ENCODE measurements at regions not wholly inside any gene's neighbourhood (a gene's known extent, or its start where the extent isn't known, plus 50 kb on each side); places are given as distances from the start of the nearest gene placed in this dataset.

GRCh38 chr1:195376190-195376589 is 1232.0 kb downstream of the KCNT2 start:
- DNase-seq (ENCODE audit: low read depth in 1 of 2, low spot score in 1 of 2), result no peak

GRCh38 chr1:195373856-195374255 is 1234.4 kb downstream of the KCNT2 start:
- no peak for DNase-seq (ENCODE audit: low read depth in 1 of 2, low spot score in 1 of 2)
- Histone ChIP-seq H3K4me3 (replicated peaks; ENCODE audit: insufficient read depth, low read length) (no peak overlapping the region), H3K27me3 (ENCODE audit: insufficient read depth, poor library complexity, severe bottlenecking) (no peaks in the 10 kb centered on the region)

More at GRCh38 chr1:195376190-195376589, 1232.0 kb downstream of the KCNT2 start:
- H3K27me3 ChIP-seq (ENCODE audit: insufficient read depth, poor library complexity, severe bottlenecking), result no peaks in the 10 kb centered on the region
- no peak overlapping the region for H3K27ac ChIP-seq (replicated peaks)
- TF ChIP-seq SPI1 (IDR thresholded peaks at IDR 0.05; ENCODE audit: borderline replicate concordance, low read depth) (no peak), GABPA (IDR thresholded peaks at IDR 0.05; ENCODE audit: low read depth) (no peak), REST (IDR thresholded peaks at IDR 0.05; ENCODE audit: insufficient replicate concordance, low read depth) (no peak), CTCF (IDR thresholded peaks at IDR 0.05; ENCODE audit: insufficient read depth, low read length) (no peak), POLR2AphosphoS5 (IDR thresholded peaks at IDR 0.05; ENCODE audit: low read depth) (no peak)
- H3K4me3 ChIP-seq (replicated peaks; ENCODE audit: insufficient read depth, low read length), result no peak overlapping the region

GRCh38 chr1:195345149-195345548 is 1263.1 kb downstream of the KCNT2 start:
- TF ChIP-seq POLR2AphosphoS5 (IDR thresholded peaks at IDR 0.05; ENCODE audit: low read depth) (no peak), SPI1 (IDR thresholded peaks at IDR 0.05; ENCODE audit: borderline replicate concordance, low read depth) (no peak), GABPA (IDR thresholded peaks at IDR 0.05; ENCODE audit: low read depth) (no peak)
- H3K4me3 ChIP-seq (replicated peaks; ENCODE audit: insufficient read depth, low read length), result no peak overlapping the region
- H3K27ac ChIP-seq (replicated peaks), result no peak overlapping the region
- DNase-seq (ENCODE audit: low read depth in 1 of 2, low spot score in 1 of 2), result no peak
- no peaks in the 10 kb centered on the region for H3K27me3 ChIP-seq (ENCODE audit: insufficient read depth, poor library complexity, severe bottlenecking)

More at GRCh38 chr1:195373856-195374255, 1234.4 kb downstream of the KCNT2 start:
- TF ChIP-seq GABPA (IDR thresholded peaks at IDR 0.05; ENCODE audit: low read depth), result no peak
- TF ChIP-seq SPI1 (IDR thresholded peaks at IDR 0.05; ENCODE audit: borderline replicate concordance, low read depth), result no peak
- TF ChIP-seq POLR2AphosphoS5 (IDR thresholded peaks at IDR 0.05; ENCODE audit: low read depth), result no peak
- no peak for TF ChIP-seq REST (IDR thresholded peaks at IDR 0.05; ENCODE audit: insufficient replicate concordance, low read depth)
- TF ChIP-seq CTCF (IDR thresholded peaks at IDR 0.05; ENCODE audit: insufficient read depth, low read length), result no peak
- no peak overlapping the region for H3K27ac ChIP-seq (replicated peaks)

GRCh38 chr1:195337646-195338045 is 1270.6 kb downstream of the KCNT2 start:
- H3K27ac ChIP-seq (replicated peaks), result no peak overlapping the region
- H3K27me3 ChIP-seq (ENCODE audit: insufficient read depth, poor library complexity, severe bottlenecking), result no peaks in the 10 kb centered on the region
- DNase-seq (ENCODE audit: low read depth in 1 of 2, low spot score in 1 of 2), result no peak
- no peak overlapping the region for H3K4me3 ChIP-seq (replicated peaks; ENCODE audit: insufficient read depth, low read length)
- TF ChIP-seq GABPA (IDR thresholded peaks at IDR 0.05; ENCODE audit: low read depth), result no peak
- TF ChIP-seq CTCF (IDR thresholded peaks at IDR 0.05; ENCODE audit: insufficient read depth, low read length), result no peak
- no peak for TF ChIP-seq REST (IDR thresholded peaks at IDR 0.05; ENCODE audit: insufficient replicate concordance, low read depth)
- TF ChIP-seq SPI1 (IDR thresholded peaks at IDR 0.05; ENCODE audit: borderline replicate concordance, low read depth), result no peak
- TF ChIP-seq POLR2AphosphoS5 (IDR thresholded peaks at IDR 0.05; ENCODE audit: low read depth), result no peak

Data from HL-60 (cell line).